Hepatic stellate cell (primary cell): ENCODE measurements at regions not wholly inside any gene's neighbourhood (a gene's known extent, or its start where the extent isn't known, plus 50 kb on each side); places are given as distances from the start of the nearest gene placed in this dataset.
"Not testable (repeated sequence)": the region's sequence is repeated elsewhere in the genome, so short reads cannot be mapped to it uniquely, and the experiment has no call there.

ENCODE experiments used
- DNase-seq: peaks from one replicate; pipeline ENCODE4 v3.0.0; 2011; ENCODE audit warnings: low spot score

- no peak for DNase-seq
Measured at GRCh38 chr2:67777836-67778429, 284.9 kb downstream of the C1D start.

- not testable (repeated sequence) for DNase-seq
Measured at GRCh38 chr2:67780841-67781240, 282.0 kb downstream of the C1D start.

DNA sequence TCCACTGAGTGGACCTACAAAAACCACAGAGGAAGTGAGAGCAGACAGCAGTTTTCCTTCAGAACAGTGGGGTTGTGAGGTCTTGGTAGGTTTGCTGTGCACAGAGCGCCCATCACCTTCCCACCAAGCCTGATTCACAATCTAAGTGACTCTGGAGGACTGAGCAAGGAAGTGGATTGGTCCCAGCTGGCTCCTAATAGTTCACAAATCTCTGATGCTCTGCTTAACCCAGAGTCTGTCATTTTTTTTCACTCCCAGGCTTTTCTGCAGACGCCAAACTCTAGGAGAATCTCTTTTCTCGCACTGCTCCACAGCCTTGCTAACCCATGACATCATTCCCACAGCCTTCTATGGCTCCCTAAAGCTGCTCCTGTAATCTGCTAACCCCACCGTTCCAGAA, 280.4 kb downstream of the C1D start:
- DNase-seq = peak; percentile 0

DNA sequence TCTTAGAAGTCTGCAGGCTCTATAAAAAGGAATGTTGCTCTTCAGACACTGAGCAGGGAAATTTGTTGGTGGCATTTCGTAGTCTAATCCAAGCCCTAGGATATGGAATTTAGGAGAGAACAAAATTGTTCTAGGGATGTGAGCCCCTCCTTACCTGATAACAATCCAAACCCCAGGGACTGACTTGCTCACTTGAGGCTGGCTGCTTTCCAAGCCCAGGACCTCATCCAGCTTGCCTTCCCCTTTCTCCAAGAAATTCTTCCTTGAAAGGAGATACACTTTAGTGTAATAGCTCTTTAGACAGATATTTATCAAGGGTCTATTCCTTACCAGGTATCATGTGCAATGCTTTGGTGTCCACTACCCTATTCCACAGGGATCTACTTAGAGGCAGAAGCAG, 279.8 kb downstream of the C1D start:
- DNase-seq = no peak

DNA sequence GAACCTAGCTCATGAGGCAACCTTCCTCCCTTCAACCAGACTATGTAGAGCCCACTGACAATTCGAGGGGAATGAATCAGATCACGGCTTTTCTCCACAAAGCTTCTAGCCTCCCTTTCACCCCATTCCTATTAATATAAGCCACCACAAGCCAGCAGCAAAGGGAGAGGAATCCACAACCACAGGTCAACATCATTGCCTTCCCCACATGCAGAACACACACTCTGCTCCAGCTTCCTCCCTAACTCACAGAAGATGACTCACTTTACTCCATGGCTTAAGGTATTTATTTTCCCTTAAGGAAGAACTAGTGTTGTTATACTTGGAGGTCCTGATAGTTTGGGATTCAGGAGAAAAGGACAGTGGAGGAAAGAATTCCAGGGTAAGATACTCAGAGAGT, 272.2 kb downstream of the C1D start:
- peak; percentile 50 for DNase-seq

DNA sequence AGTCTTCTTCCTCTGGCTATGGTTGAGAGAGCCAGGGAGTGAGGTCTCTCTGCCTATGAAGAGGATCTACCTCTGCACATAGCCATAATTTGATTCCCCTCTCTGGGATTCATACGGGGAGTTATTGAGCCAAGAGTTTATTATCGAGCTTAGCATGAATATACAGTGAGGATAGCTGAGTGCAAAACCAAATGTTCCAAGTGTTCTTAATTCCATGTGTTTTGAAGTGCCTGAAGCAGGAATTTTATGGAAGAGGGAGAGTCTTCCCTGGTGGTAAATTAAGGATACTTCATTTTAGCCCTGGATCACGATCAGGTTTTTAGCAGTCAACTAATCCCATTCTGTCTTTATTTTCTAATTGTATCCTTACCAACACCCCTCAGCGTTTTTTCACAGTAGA, 270.6 kb downstream of the C1D start:
- DNase-seq = no peak

- no peak for DNase-seq
Measured at GRCh38 chr2:67792681-67793091, 270.1 kb downstream of the C1D start.

DNA sequence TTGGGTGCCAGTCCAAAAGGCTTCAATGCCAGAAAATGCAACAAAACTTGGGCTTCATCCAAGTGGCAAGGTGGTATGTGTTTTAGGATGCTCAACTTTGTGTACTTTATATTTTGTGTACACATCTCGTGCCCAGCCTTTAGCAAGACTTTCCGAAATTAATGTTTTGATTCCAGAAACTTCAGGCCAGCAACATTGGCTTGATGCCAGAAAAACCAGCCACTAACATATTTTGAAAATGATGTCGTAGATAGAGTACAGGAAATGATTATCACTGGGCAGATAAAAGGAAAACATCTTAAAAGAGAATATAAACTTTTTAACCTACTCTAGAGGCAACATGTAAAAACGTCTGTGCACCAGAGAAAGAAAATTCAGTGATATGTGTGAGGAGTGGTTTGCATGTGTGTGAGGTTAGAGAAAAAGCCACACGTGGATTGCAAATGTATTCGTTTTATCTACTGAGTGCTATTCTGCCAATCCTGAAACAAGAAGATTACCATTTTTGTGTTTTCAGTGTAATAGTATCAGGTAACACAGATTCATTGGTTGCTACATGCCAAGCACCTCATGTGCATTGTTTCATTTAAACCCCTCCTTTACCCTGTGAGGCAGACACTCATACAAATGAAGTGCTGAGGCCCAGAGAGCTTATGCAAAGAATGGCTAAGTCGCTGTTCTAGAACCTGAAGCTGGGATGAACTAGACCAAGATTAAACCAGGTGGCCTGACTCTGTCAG, 264.8 kb downstream of the C1D start:
- peak; percentile 22 for DNase-seq

GRCh38 chr2:67798541-67799160, 264.2 kb downstream of the C1D start:
- no peak for DNase-seq

GRCh38 chr2:67799886-67800285, 262.9 kb downstream of the C1D start:
- no peak for DNase-seq

GRCh38 chr2:67802291-67802690, 260.5 kb downstream of the C1D start:
- DNase-seq = no peak

- no peak for DNase-seq
Measured at GRCh38 chr2:67802824-67803223, 260.0 kb downstream of the C1D start.

- DNase-seq = no peak
Measured at GRCh38 chr2:67806816-67807215, 256.0 kb downstream of the C1D start.

DNA sequence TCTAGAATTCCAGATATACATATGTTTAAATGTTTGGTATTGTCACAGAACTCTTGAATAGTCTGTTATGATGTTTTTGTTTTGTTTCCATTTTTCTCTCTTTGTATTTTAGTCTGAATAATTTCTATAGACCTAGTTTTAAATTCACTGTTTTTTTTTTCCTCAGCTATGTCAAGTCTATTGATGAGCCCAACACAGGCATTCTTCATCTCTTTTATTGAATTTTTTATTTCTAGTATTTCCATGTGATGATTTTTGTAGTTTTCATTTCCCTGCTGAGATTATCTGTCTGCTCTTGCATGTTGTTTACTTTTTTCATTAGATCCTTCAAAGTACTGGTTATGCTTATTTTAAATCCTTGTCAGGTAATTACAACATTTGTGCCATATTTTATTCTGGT, 254.7 kb downstream of the C1D start:
- DNase-seq = no peak

DNA sequence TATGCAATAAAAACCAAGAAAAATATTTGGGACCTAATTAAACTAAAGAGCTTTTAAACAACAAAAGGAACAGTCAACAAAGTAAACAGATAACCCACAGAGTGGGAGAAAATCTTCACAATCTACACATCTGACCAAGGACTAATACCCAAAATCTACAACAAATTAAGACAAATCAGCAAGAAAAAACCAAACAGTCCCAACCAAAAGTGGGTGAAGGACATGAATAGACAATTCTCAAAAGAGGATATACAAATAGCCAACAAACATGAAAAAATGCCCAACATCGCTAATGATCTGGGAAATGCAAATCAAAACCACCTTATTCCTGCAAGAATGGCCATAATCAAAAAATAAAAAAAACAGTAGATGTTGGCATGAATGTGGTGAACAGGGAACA, 250.1 kb downstream of the C1D start:
- no peak for DNase-seq

GRCh38 chr2:67823726-67824125, 239.1 kb downstream of the C1D start:
- no peak for DNase-seq

DNA sequence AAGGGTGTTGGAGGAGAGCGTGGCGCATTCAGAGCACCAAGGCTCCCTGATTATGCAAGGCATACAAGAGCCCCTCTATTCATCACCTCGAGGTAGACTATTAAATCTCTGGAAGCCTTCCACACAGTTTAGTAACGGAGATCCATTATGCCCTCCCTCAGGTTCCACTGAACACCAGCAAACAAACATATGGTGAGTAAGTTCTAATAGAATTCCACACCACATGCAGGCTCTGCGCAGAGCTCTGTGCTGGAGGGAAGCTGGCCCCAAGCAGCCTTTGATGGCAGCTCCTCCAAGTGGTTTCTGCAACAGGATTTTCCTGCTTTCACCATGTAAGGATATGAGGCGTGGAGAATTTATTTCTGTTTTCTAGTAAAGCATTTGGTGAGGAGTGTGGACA, 238.6 kb downstream of the C1D start:
- DNase-seq = no peak

DNA sequence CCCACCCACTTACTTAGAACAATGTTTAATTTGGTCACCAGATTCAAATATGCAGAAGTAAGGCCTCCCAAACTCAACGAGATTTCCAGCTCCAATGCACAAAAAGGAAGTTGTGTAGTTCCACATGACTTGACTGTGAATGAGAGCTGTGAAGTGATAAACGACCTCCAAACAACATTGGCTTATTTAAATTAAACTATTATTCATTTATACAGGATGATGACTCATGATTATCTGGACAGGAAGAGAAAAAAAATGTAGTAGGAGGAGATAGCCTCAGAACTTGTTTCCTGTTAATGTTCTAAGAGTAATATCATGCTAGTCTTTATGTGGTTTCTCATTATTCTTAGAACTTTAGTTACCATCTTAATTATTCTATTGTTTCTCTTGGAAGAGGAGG, 237.3 kb downstream of the C1D start:
- DNase-seq = peak; percentile 26

DNA sequence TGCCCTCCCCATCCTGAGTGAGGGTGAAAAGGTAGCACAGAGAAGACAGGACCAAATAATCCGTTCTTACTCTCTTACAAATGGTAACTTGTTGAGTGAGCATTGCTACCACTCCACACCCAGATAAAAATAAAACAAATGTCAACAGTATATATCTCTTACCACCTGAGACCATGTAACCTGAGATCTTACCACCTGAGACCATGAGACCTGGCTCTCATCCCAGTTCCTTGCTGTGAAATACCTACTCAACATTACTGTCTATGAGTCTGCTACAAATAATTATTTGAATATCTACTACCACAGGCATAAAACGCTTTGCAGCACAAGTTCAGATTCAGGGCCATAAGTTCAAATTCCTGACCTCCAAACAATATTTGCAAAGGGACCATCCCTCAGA, 234.7 kb downstream of the C1D start:
- DNase-seq = no peak

DNA sequence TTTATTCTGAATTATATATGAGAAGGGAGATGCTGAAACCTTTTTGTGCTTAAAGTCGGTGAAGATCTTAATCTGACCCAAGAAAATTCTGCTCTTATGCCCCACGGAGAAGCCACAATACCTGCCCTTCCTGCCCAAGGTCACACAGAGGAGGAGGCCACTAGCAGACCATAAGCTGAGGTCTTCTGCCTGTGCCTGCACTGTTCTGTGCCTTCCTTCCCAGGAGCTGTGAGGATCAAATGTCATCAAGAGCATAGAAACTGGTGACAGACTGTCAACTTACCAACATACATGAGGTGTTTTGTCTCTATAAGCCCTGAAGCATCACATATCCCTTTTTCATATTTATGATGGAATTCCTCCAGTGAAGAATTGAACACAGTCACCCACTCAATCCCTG, 233.3 kb downstream of the C1D start:
- no peak for DNase-seq

- no peak for DNase-seq
Measured at GRCh38 chr2:67833632-67834031, 229.2 kb downstream of the C1D start.

DNA sequence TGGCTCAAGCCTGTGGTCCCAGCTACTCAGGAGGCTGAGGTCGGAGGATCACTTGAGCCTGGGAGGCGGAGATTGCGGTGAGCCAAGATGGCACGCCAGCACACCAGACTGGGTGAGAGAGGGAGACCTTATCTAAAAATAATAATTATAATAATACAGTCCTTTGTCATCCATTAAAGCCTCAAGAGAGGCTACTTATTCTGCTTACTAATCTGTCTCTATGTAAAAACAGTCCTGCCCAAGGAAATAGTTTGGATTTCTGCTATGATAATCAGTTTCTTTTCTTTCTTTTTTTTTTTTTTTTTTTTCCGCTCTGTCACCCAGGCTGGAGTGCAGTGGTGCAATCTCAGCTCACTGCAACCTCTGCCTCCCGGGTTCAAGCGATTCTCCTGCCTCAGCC, 228.3 kb downstream of the C1D start:
- DNase-seq = no peak

GRCh38 chr2:67835266-67835665, 227.5 kb downstream of the C1D start:
- DNase-seq = no peak

- DNase-seq = no peak
Measured at GRCh38 chr2:67836866-67837265, 225.9 kb downstream of the C1D start.
